SK-N-SH treated with all-trans-retinoic acid at 6 μM for 48 hours (cell line): ENCODE measurements at regions not wholly inside any gene's neighbourhood (a gene's known extent, or its start where the extent isn't known, plus 50 kb on each side); places are given as distances from the start of the nearest gene placed in this dataset.

Experiments used
- ARNTL ChIP-seq: fragments of 450-650 bp; formaldehyde crosslinking; IDR thresholded peaks from 2 replicates; pipeline ENCODE4 v1.5.0; 2020; ENCODE audit warnings: low read depth, mild to moderate bottlenecking, moderate library complexity, borderline replicate concordance
- CREB5 ChIP-seq: fragments of 250-450 bp; sonication (Bioruptor Pico); IDR thresholded peaks from 2 replicates; pipeline ENCODE4 v1.5.1; 2020; ENCODE audit warnings: low read depth, mild to moderate bottlenecking, moderate library complexity
- CSDC2 ChIP-seq: fragments of 250-450 bp; sonication (Bioruptor Pico); IDR thresholded peaks from 2 replicates; pipeline ENCODE4 v1.5.0; 2020; ENCODE audit warnings: mild to moderate bottlenecking, moderate library complexity
- CSRNP3 ChIP-seq: fragments of 250-450 bp; sonication (Bioruptor Pico); IDR thresholded peaks from 2 replicates; pipeline ENCODE4 v1.5.1; 2021; ENCODE audit warnings: mild to moderate bottlenecking, moderate library complexity
- ESRRG ChIP-seq: fragments of 250-450 bp; sonication (Bioruptor Pico); IDR thresholded peaks from 2 replicates; pipeline ENCODE4 v1.6.1; 2021; ENCODE audit warnings: mild to moderate bottlenecking
- GLIS3 ChIP-seq: fragments of 250-450 bp; sonication (Bioruptor Pico); IDR thresholded peaks from 2 replicates; pipeline ENCODE4 v1.5.0; 2020; ENCODE audit warnings: mild to moderate bottlenecking, moderate library complexity
- OSR1 ChIP-seq: fragments of 250-450 bp; sonication (Bioruptor Pico); IDR thresholded peaks from 2 replicates; pipeline ENCODE4 v1.8.0; 2022; ENCODE audit warnings: moderate library complexity, mild to moderate bottlenecking, inconsistent platforms
- TCF4 ChIP-seq: fragments of 250-450 bp; sonication (Bioruptor Pico); IDR thresholded peaks from 2 replicates; pipeline ENCODE4 v1.8.0; 2021; ENCODE audit warnings: mild to moderate bottlenecking, moderate library complexity, borderline replicate concordance
- ZNF8 ChIP-seq: fragments of 450-650 bp; formaldehyde crosslinking; IDR thresholded peaks from 2 replicates; pipeline ENCODE4 v1.5.0; 2020; ENCODE audit warnings: mild to moderate bottlenecking, moderate library complexity

- no peak for TF ChIP-seq CREB5 (CRISPR knock-in tag)
- no peak for TF ChIP-seq GLIS3
- TF ChIP-seq ARNTL = no peak
- no peak for TF ChIP-seq OSR1 (CRISPR knock-in tag)
- no peak for TF ChIP-seq ESRRG (CRISPR knock-in tag)
- no peak for TF ChIP-seq CSDC2 (CRISPR knock-in tag)
- TF ChIP-seq CSRNP3 (CRISPR knock-in tag) = no peak
- TF ChIP-seq TCF4 (CRISPR knock-in tag) = no peak
- no peak for TF ChIP-seq ZNF8 (CRISPR knock-in tag)
Observed at GRCh38 chr21:19181604-19182140, 778.1 kb upstream of the TMPRSS15 start.
